ENCODE measurements at regions not wholly inside any gene's neighbourhood (a gene's known extent, or its start where the extent isn't known, plus 50 kb on each side); places are given as distances from the start of the nearest gene placed in this dataset.

DNA sequence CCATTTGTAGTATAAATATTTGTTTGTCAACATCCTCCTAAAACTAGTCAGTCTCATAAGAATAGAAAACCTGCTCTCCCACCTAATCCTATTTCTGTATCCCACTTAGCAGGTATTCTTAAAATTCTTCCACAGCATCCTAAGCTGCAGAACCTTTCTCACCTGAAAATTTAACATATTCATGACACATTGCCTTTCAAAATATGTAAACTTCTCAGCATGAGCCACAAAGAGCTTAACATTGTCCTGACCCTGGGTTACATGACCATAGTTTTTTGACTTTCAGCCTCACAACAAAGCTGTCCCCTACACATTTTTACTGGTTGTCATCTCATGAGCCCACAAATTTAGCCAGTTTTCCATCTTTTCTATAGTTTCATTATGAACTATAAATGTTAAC, 712.1 kb downstream of the LTN1 start:
- TF ChIP-seq, protein P1, sequence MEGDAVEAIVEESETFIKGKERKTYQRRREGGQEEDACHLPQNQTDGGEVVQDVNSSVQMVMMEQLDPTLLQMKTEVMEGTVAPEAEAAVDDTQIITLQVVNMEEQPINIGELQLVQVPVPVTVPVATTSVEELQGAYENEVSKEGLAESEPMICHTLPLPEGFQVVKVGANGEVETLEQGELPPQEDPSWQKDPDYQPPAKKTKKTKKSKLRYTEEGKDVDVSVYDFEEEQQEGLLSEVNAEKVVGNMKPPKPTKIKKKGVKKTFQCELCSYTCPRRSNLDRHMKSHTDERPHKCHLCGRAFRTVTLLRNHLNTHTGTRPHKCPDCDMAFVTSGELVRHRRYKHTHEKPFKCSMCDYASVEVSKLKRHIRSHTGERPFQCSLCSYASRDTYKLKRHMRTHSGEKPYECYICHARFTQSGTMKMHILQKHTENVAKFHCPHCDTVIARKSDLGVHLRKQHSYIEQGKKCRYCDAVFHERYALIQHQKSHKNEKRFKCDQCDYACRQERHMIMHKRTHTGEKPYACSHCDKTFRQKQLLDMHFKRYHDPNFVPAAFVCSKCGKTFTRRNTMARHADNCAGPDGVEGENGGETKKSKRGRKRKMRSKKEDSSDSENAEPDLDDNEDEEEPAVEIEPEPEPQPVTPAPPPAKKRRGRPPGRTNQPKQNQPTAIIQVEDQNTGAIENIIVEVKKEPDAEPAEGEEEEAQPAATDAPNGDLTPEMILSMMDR (IDR thresholded peaks at IDR 0.05; ENCODE audit: unreplicated experiment in 3 of 3) = no peak
- H3K27me3 Mint-ChIP-seq (ENCODE audit: low read depth) = no peaks in the 10 kb centered on the region
- H3K9me3 Mint-ChIP-seq = peaks cover 37% of the 10 kb centered on the region
- peaks cover 3% of the 10 kb centered on the region for H3K36me3 Mint-ChIP-seq (ENCODE audit: low read depth)
- peaks cover 24% of the 10 kb centered on the region for H3K4me1 Mint-ChIP-seq
- H3K4me3 Mint-ChIP-seq = no peak overlapping the region
- H3K27ac Mint-ChIP-seq = peak overlapping the region; percentile 48 to 91 (median 69)

DNA sequence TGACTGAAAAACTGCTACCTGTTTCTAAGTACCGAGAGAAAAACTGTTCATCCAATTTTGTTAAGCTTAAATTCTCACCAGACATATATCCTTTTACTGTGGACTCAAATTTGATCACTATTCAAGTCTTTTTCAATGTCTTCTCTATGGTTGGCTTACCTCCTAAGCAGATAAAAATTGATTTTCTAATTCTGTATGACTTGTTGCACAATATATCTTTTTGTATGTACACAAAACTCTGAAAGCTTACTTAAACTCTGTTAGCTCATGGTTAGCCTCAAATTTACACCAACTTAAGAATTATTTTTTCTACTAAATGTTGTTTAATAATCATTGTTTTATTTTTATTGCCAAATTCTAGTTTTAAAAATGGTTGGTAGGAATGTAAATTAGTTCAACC, 715.4 kb downstream of the LTN1 start:
- peaks cover 4% of the 10 kb centered on the region for H3K27me3 Mint-ChIP-seq (ENCODE audit: low read depth)
- peak overlapping the region in 1 of 3 experiments; percentile 3 for H3K27ac Mint-ChIP-seq
- H3K36me3 Mint-ChIP-seq (ENCODE audit: low read depth) = peaks cover 3% of the 10 kb centered on the region
- H3K9me3 Mint-ChIP-seq = peaks cover 24% of the 10 kb centered on the region
- TF ChIP-seq, protein P1 (IDR thresholded peaks at IDR 0.05; ENCODE audit: unreplicated experiment in 3 of 3) = no peak
- peaks cover 9% of the 10 kb centered on the region for H3K4me1 Mint-ChIP-seq
- no peak overlapping the region for H3K4me3 Mint-ChIP-seq

DNA sequence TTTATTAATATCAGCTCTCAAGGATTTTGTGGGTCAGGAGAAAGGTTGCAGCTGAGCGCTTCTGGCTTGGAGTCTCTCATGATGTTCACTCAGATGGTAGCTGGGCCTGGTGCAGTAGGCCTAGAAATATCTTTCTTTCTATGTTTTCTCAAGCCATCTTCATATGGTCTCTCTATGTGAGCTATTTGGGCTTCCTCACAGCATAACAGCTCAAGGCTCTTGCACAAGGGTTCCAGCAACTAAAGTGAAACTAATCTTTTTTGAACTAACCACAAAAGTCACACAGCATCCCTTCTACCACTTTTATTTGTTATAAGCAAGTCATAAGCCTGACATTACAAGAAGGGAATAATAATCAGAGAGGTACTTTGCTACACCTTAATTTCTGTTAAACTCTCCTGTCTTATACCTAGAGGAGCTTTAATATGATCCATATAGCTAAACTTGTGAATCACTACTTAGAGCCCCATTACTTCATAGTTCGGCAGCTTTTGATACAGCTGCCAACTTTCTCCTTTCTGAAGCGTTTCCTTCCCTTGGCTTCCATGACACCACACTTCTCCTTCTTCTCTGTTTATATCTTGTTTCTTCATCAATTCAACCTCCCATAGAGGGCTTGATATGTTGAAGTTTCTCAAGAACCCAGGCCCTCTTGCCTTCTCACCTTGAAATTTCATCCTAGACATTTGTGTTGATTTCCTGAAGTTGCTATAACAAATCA, 720.2 kb downstream of the LTN1 start:
- H3K36me3 Mint-ChIP-seq (ENCODE audit: low read depth) = peaks cover 3% of the 10 kb centered on the region
- H3K27ac Mint-ChIP-seq = peak overlapping the region; percentile 51 to 94 (median 51)
- peaks cover 10% of the 10 kb centered on the region for H3K9me3 Mint-ChIP-seq
- H3K4me1 Mint-ChIP-seq = peaks cover 31% of the 10 kb centered on the region
- TF ChIP-seq, protein P1 (IDR thresholded peaks at IDR 0.05; ENCODE audit: unreplicated experiment in 3 of 3) = no peak
- peaks cover 4% of the 10 kb centered on the region for H3K27me3 Mint-ChIP-seq (ENCODE audit: low read depth)
- H3K4me3 Mint-ChIP-seq = no peak overlapping the region

DNA sequence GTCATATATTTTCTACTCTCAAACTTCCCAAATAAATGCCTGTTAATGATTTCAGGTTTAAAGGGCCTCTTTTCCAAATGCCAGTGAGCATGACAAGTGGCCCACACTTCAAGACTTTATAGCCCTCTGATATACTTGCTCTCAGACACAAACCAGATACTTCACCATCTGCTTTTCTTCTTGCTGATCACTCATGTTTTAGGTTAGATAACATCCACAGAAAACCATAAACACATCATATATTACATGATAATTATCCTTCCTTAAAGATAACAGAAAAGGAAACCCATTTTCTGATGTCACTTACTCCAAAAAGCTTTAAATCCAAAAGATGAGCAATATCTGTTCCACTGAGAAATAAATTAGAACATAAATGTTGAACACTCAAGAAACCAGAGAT, 723.5 kb downstream of the LTN1 start:
- Mint-ChIP-seq H3K36me3 (ENCODE audit: low read depth) (no peaks in the 10 kb centered on the region), H3K4me3 (peak overlapping the region; percentile 38 to 67 (median 42)), H3K4me1 (peaks cover 44% of the 10 kb centered on the region), H3K27ac (peak overlapping the region; percentile 87 to 94 (median 94)), H3K9me3 (no peaks in the 10 kb centered on the region), H3K27me3 (ENCODE audit: low read depth) (no peaks in the 10 kb centered on the region)
- TF ChIP-seq, protein P1 (IDR thresholded peaks at IDR 0.05; ENCODE audit: unreplicated experiment in 3 of 3) = no peak

DNA sequence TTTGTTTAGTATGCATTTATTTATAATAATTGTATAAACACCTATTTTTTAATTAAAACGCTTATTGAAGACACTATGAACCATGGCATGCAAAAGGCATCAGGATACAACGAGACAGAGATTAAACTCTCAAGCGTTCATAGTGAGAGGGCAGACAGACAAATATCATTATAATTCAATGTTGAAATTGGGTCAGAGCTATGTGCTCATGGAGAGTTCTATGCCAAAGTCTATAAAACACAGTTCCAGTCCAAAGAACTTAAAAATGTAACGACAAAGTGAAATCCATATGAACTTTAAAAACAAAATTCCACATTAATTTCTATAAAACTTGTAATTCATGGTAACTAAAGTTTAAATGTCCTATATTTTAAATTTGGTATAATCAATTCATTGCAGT, 724.0 kb downstream of the LTN1 start:
- H3K36me3 Mint-ChIP-seq (ENCODE audit: low read depth) = no peaks in the 10 kb centered on the region
- H3K9me3 Mint-ChIP-seq = no peaks in the 10 kb centered on the region
- peak overlapping the region in 2 of 3 experiments; percentile 38 to 67 for H3K4me3 Mint-ChIP-seq
- no peaks in the 10 kb centered on the region for H3K27me3 Mint-ChIP-seq (ENCODE audit: low read depth)
- TF ChIP-seq, protein P1 (IDR thresholded peaks at IDR 0.05; ENCODE audit: unreplicated experiment in 3 of 3) = no peak
- peaks cover 44% of the 10 kb centered on the region for H3K4me1 Mint-ChIP-seq
- H3K27ac Mint-ChIP-seq = peak overlapping the region; percentile 87 to 94 (median 94)

DNA sequence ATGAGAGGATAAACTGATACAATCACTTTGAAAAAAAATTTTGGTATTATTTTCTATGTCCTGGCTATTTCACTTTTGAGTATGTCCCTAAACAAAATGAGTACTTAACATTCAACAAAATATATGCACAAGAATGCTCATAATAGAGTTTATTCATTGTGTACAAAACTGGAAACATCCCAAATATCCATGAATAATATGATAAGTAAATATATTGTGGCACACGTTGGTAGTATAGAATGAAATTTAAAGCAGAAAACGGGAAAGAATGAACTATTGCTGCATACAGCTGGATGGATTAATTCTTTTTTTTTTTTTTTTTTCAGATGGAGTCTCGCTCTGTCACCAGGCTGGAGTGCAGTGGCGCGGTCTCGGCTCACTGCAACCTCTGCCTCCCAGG, 725.2 kb downstream of the LTN1 start:
- Mint-ChIP-seq H3K27me3 (ENCODE audit: low read depth) (no peaks in the 10 kb centered on the region), H3K27ac (peak overlapping the region; percentile 45 to 94 (median 87)), H3K4me3 (peak overlapping the region in 2 of 3 experiments; percentile 28 to 54), H3K36me3 (ENCODE audit: low read depth) (no peaks in the 10 kb centered on the region), H3K9me3 (no peaks in the 10 kb centered on the region), H3K4me1 (peaks cover 43% of the 10 kb centered on the region)
- TF ChIP-seq, protein P1 (IDR thresholded peaks at IDR 0.05; ENCODE audit: unreplicated experiment in 3 of 3) = no peak

All from nephron (organoid).